SK-N-SH (cell line): ENCODE measurements at regions not wholly inside any gene's neighbourhood (a gene's known extent, or its start where the extent isn't known, plus 50 kb on each side); places are given as distances from the start of the nearest gene placed in this dataset.

Experiments
- CTCF ChIA-PET: fragments of 300-600, 350-600 bp; formaldehyde crosslinking; extraction: SDS; loops from one replicate; lab custom pipeline; 2021; lab: Yijun Ruan, JAX
- POLR2A ChIA-PET: fragments of 350-600 bp; sonication (Branson Sonifier 250); formaldehyde crosslinking; extraction: SDS; loops from one replicate; lab custom pipeline; 2020; ENCODE audit warnings: antibody characterized with exemption, inconsistent platforms; lab: Yijun Ruan, JAX
- DNase-seq: peaks from one replicate; pipeline ENCODE4 v3.0.0; 2012
- H2AFZ ChIP-seq: fragments of 200-600 bp; sonication (generic); 2 replicates; pipeline ENCODE4 v1.8.1; 2016; ENCODE audit warnings: antibody characterized with exemption, mild to moderate bottlenecking, low read depth
- H3F3A ChIP-seq: fragments of 200-600 bp; sonication (generic); replicated peaks from 2 replicates; pipeline ENCODE3; 2016; ENCODE audit warnings: antibody characterized with exemption, mild to moderate bottlenecking; ENCODE audit not compliant: insufficient read depth
- H3K27ac ChIP-seq, 2 experiments: fragments of 200-500 bp in 1 of 2; fragments of 200-600 bp in 1 of 2; sonication (Bioruptor generic) in 1 of 2; sonication (generic), shearing (Covaris generic) in 1 of 2; 2 replicates each; pipeline versions ENCODE4 v1.5.1 to v1.6.1; 2014 to 2016; ENCODE audit warnings: low read depth in 2 of 2, inconsistent platforms in 1 of 2, low read length in 1 of 2, mild to moderate bottlenecking in 1 of 2, mixed read lengths in 1 of 2
- H3K27me3 ChIP-seq: fragments of 200-600 bp; sonication (generic), shearing (Covaris generic); 2 replicates; pipeline ENCODE4 v1.6.1; 2016; ENCODE audit warnings: mixed run types; ENCODE audit not compliant: insufficient read depth
- H3K36me3 ChIP-seq, 2 experiments: fragments of 200-500 bp in 1 of 2; fragments of 200-600 bp in 1 of 2; sonication (Bioruptor generic) in 1 of 2; sonication (generic) in 1 of 2; replicated peaks in 1 of 2; 2 replicates each; pipeline versions ENCODE3 to v1.5.1; 2014 to 2016; ENCODE audit warnings: low read length in 1 of 2, mild to moderate bottlenecking in 1 of 2; ENCODE audit not compliant: insufficient read depth in 2 of 2, control insufficient read depth in 1 of 2
- H3K4me1 ChIP-seq, 2 experiments: fragments of 200-500 bp in 1 of 2; fragments of 200-600 bp in 1 of 2; sonication (Bioruptor generic) in 1 of 2; sonication (generic), shearing (Covaris generic) in 1 of 2; 2 replicates each; pipeline versions ENCODE4 v1.5.1 to v1.6.1; 2014 to 2016; ENCODE audit warnings: low read depth in 1 of 2, low read length in 1 of 2, mixed run types in 1 of 2; ENCODE audit not compliant: insufficient read depth in 2 of 2, control insufficient read depth in 1 of 2
- H3K4me2 ChIP-seq: fragments of 200-600 bp; sonication (generic), shearing (Covaris generic); 2 replicates; pipeline ENCODE4 v1.6.1; 2017; ENCODE audit warnings: mixed run types
- H3K4me3 ChIP-seq, 2 experiments: fragments of 200-500 bp in 1 of 2; fragments of 200-600 bp in 1 of 2; sonication (Bioruptor generic) in 1 of 2; sonication (generic), shearing (Covaris generic) in 1 of 2; 2 replicates each; pipeline versions ENCODE4 v1.5.1 to v1.8.1; 2014 to 2016; ENCODE audit warnings: low read depth in 2 of 2, inconsistent platforms in 1 of 2, low read length in 1 of 2, mild to moderate bottlenecking in 1 of 2, mixed read lengths in 1 of 2, moderate library complexity in 1 of 2
- H3K79me2 ChIP-seq: fragments of 200-600 bp; sonication (generic); 2 replicates; pipeline ENCODE4 v1.8.1; 2017; ENCODE audit warnings: mild to moderate bottlenecking; ENCODE audit not compliant: insufficient read depth
- H3K9ac ChIP-seq: fragments of 200-600 bp; sonication (generic); 2 replicates; pipeline ENCODE4 v1.6.1; 2017; ENCODE audit warnings: mixed run types
- H3K9me2 ChIP-seq: fragments of 200-600 bp; sonication (generic); 2 replicates; pipeline ENCODE4 v1.6.1; 2017; ENCODE audit warnings: mixed run types
- H3K9me3 ChIP-seq: fragments of 200-600 bp; sonication (generic); 2 replicates; pipeline ENCODE4 v1.6.1; 2017; ENCODE audit warnings: mixed run types, mild to moderate bottlenecking, moderate library complexity
- H4K20me1 ChIP-seq: fragments of 200-600 bp; sonication (generic); 2 replicates; pipeline ENCODE4 v1.6.1; 2017; ENCODE audit warnings: mild to moderate bottlenecking, mixed run types; ENCODE audit not compliant: insufficient read depth
- ELF1 ChIP-seq: IDR thresholded peaks from 2 replicates; pipeline ENCODE4 v1.4.0; 2012
- EZH2phosphoT487 ChIP-seq: fragments of 200-600 bp; sonication (generic); IDR thresholded peaks from 2 replicates; pipeline ENCODE4 v1.6.1; 2017; ENCODE audit warnings: low read depth, mixed run types, mild to moderate bottlenecking, antibody characterized with exemption, moderate library complexity, borderline replicate concordance
- FOSL2 ChIP-seq: IDR thresholded peaks from 2 replicates; pipeline ENCODE4 v1.4.0; 2012; ENCODE audit warnings: low read depth, mild to moderate bottlenecking, moderate library complexity, borderline replicate concordance
- GABPA ChIP-seq: IDR thresholded peaks from 2 replicates; pipeline ENCODE4 v1.4.0; 2012; ENCODE audit warnings: low read depth, mild to moderate bottlenecking
- IRF3 ChIP-seq: fragments of 150-350 bp; IDR thresholded peaks from 2 replicates; pipeline ENCODE4 v1.6.1; 2016; ENCODE audit warnings: mild to moderate bottlenecking, low read depth, low read length
- NRF1 ChIP-seq: IDR thresholded peaks from 2 replicates; pipeline ENCODE4 v1.6.1; 2012; ENCODE audit warnings: low read depth, mild to moderate bottlenecking, low read length
- RAD21 ChIP-seq: IDR thresholded peaks from 2 replicates; pipeline ENCODE4 v1.6.1; 2012; ENCODE audit warnings: mild to moderate bottlenecking, low read length
- REST ChIP-seq: IDR thresholded peaks from 2 replicates; pipeline ENCODE4 v1.6.1; 2012; ENCODE audit warnings: mild to moderate bottlenecking, low read depth, low read length, moderate library complexity
- SIN3A ChIP-seq: IDR thresholded peaks from 2 replicates; pipeline ENCODE4 v1.6.1; 2012; ENCODE audit warnings: low read depth, mild to moderate bottlenecking, low read length, moderate library complexity, borderline replicate concordance
- SMC3 ChIP-seq: IDR thresholded peaks from 2 replicates; pipeline ENCODE4 v1.6.1; 2012; ENCODE audit warnings: low read depth, low read length, improper control_type of control experiment
- WGBS: methylation state at CpG from one replicate; pipeline ENCODE4 v1.1.6; 2017; ENCODE audit warnings: low lambda C conversion rate; 5-methylcytosine and 5-hydroxymethylcytosine counted together

- TF ChIP-seq IRF3 (no peak), ELF1 (no peak), GABPA (no peak), EZH2phosphoT487 (no peak), SIN3A (no peak), RAD21 (no peak), FOSL2 (no peak), NRF1 (no peak)
Observed at GRCh38 chr10:24113901-24114300, 95.0 kb upstream of the KIAA1217 start (continued).

DNA sequence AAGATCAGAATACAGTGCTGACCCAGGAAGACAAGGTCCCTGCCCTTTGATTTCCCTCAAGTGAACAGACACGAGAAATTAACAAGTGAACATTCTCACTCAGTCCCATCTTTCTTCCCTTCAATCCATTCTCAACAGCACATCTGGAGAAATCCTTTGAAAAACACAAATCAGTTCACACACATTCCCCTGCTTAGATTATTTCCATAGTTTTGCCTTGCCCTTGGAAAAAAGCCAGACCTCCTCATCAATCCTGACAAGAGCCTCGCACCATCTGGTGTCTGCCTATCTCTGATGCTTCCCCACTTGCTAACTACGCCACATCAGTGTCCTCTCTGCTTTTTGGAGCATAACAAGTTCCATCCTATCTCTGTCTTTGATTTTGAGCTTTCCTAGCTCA, 94.4 kb upstream of the KIAA1217 start:
- TF ChIP-seq REST (no peak), SMC3 (no peak), IRF3 (no peak)
- CTCF ChIA-PET: interaction anchor here (1.7 kb wide), 1 partner anchor 120 kb away, joined by 6 read pairs; no protein-coding TSS in a partner anchor
- H3K9me2 ChIP-seq: no peaks in the 10 kb centered on the region
- H3K27me3 ChIP-seq: no peaks in the 10 kb centered on the region
- no peak overlapping the region for H3K4me3 ChIP-seq
- H3K9me3 ChIP-seq: no peaks in the 10 kb centered on the region
- no peak overlapping the region for H3K4me2 ChIP-seq
- H3K9ac ChIP-seq: no peak overlapping the region
- H3F3A ChIP-seq: no peaks in the 10 kb centered on the region
- no peaks in the 10 kb centered on the region for H4K20me1 ChIP-seq
- H2AFZ ChIP-seq: no peak overlapping the region
- no peaks in the 10 kb centered on the region for H3K36me3 ChIP-seq
- H3K27ac ChIP-seq: no peak overlapping the region
- peaks cover 8 to 11% of the 10 kb centered on the region in 2 experiments; a peak in 3 of 4 replicates for H3K4me1 ChIP-seq
- DNase-seq: peak; percentile 28
- POLR2A ChIA-PET: no interaction called here
- H3K79me2 ChIP-seq: no peaks in the 10 kb centered on the region
- WGBS: 76% methylated on average over 3 of the region's 3 CpGs
